Neuronal stem cell (in vitro differentiated cells): ENCODE measurements at regions not wholly inside any gene's neighbourhood (a gene's known extent, or its start where the extent isn't known, plus 50 kb on each side); places are given as distances from the start of the nearest gene placed in this dataset.

ENCODE experiments used
- DNase-seq: peaks from one replicate; pipeline ENCODE4 v3.0.0-alpha.2; 2013; ENCODE audit warnings: low spot score
- H2AFZ ChIP-seq: one replicate; pipeline ENCODE4 v1.6.1; 2013; ENCODE audit warnings: mild to moderate bottlenecking, low read length, inconsistent platforms
- H2AK5ac ChIP-seq: 2 replicates; pipeline ENCODE4 v1.6.1; 2013; ENCODE audit warnings: low read depth, mild to moderate bottlenecking, inconsistent platforms, low read length, moderate library complexity, mixed read lengths
- H2BK120ac ChIP-seq: 2 replicates; pipeline ENCODE4 v1.6.1; 2013; ENCODE audit warnings: low read depth, mild to moderate bottlenecking, inconsistent platforms, low read length, moderate library complexity, mixed read lengths
- H2BK12ac ChIP-seq: one replicate; pipeline ENCODE4 v1.6.1; 2013; ENCODE audit warnings: low read length, inconsistent platforms
- H2BK15ac ChIP-seq: 2 replicates; pipeline ENCODE4 v1.6.1; 2013; ENCODE audit warnings: mild to moderate bottlenecking, low read length, inconsistent platforms, mixed read lengths
- H2BK5ac ChIP-seq: one replicate; pipeline ENCODE4 v1.6.1; 2013; ENCODE audit warnings: inconsistent platforms, mild to moderate bottlenecking, low read length, moderate library complexity
- H3K14ac ChIP-seq: one replicate; pipeline ENCODE4 v1.6.1; 2013; ENCODE audit warnings: low read length, inconsistent platforms
- H3K18ac ChIP-seq: 2 replicates; pipeline ENCODE4 v1.6.1; 2013; ENCODE audit warnings: low read length, inconsistent platforms
- H3K23ac ChIP-seq: 2 replicates; pipeline ENCODE4 v1.6.1; 2013; ENCODE audit warnings: low read depth, mild to moderate bottlenecking, mixed read lengths, low read length, inconsistent platforms; ENCODE audit not compliant: poor library complexity
- H3K27ac ChIP-seq: replicated peaks from 3 replicates; pipeline ENCODE4 v1.5.1; 2013; ENCODE audit warnings: low read length, inconsistent platforms
- H3K27me3 ChIP-seq, 3 experiments: 2 replicates each; pipeline ENCODE4 v1.6.1; 2013; ENCODE audit warnings: low read length in 3 of 3, mild to moderate bottlenecking in 2 of 3, inconsistent platforms in 1 of 3, low read depth in 1 of 3, mixed read lengths in 1 of 3, moderate library complexity in 1 of 3; ENCODE audit not compliant: control insufficient read depth in 3 of 3, insufficient read depth in 3 of 3
- H3K36me3 ChIP-seq, 2 donors: replicated peaks in 1 of 2; 2 replicates each; pipeline ENCODE4 v1.6.1; 2013; ENCODE audit warnings: low read length in 2 of 2; ENCODE audit not compliant: control insufficient read depth in 2 of 2, insufficient read depth in 2 of 2
- H3K4ac ChIP-seq: 2 replicates; pipeline ENCODE4 v1.6.1; 2013; ENCODE audit warnings: inconsistent platforms, mild to moderate bottlenecking, low read length, moderate library complexity
- H3K4me1 ChIP-seq, 2 donors: 1 replicate in 1 of 2; 2 replicates in 1 of 2; pipeline ENCODE4 v1.6.1; 2013; ENCODE audit warnings: low read length in 2 of 2, low read depth in 1 of 2; ENCODE audit not compliant: control insufficient read depth in 2 of 2, insufficient read depth in 1 of 2
- H3K4me2 ChIP-seq: one replicate; pipeline ENCODE4 v1.6.1; 2013; ENCODE audit warnings: mild to moderate bottlenecking, low read length, inconsistent platforms; ENCODE audit not compliant: insufficient read depth, poor library complexity, severe bottlenecking
- H3K4me3 ChIP-seq, 2 donors: 2 replicates each; pipeline ENCODE4 v1.5.1; 2013; ENCODE audit warnings: low read length in 2 of 2, mild to moderate bottlenecking in 2 of 2, inconsistent platforms in 1 of 2, moderate library complexity in 1 of 2
- H3K79me1 ChIP-seq: one replicate; pipeline ENCODE4 v1.6.1; 2013; ENCODE audit warnings: low read depth, mild to moderate bottlenecking, inconsistent platforms, low read length, moderate library complexity
- H3K9ac ChIP-seq: one replicate; pipeline ENCODE4 v1.6.1; 2013; ENCODE audit warnings: mild to moderate bottlenecking, low read depth, low read length, inconsistent platforms; ENCODE audit not compliant: poor library complexity
- H3K9me3 ChIP-seq, 2 donors: replicated peaks in 1 of 2; 2 replicates each; pipeline versions ENCODE3 to v1.6.1; 2013; ENCODE audit warnings: low read length in 2 of 2, mild to moderate bottlenecking in 2 of 2, inconsistent platforms in 1 of 2, low read depth in 1 of 2, mixed read lengths in 1 of 2, moderate library complexity in 1 of 2; ENCODE audit not compliant: control insufficient read depth in 2 of 2, insufficient read depth in 1 of 2
- H4K8ac ChIP-seq: one replicate; pipeline ENCODE4 v1.6.1; 2013; ENCODE audit warnings: low read depth, mild to moderate bottlenecking, inconsistent platforms, low read length, moderate library complexity
- H4K91ac ChIP-seq: one replicate; pipeline ENCODE4 v1.6.1; 2013; ENCODE audit warnings: low read length, low read depth, mild to moderate bottlenecking, inconsistent platforms; ENCODE audit not compliant: poor library complexity
- WGBS, 2 donors: extraction: QIAGEN DNeasy Blood & Tissue Kit; methylation state at CpG; one replicate each; pipeline ENCODE4 v1.1.7; 2013; ENCODE audit warnings: missing lambda C conversion rate in 2 of 2, mixed read lengths in 1 of 2; ENCODE audit not compliant: insufficient read length in 2 of 2, insufficient replicate concordance in 1 of 2; ENCODE audit errors: extremely low coverage in 2 of 2; 5-methylcytosine and 5-hydroxymethylcytosine counted together

- Histone ChIP-seq H3K79me1 (no peaks in the 10 kb centered on the region), H4K8ac (no peak overlapping the region), H2BK12ac (no peak overlapping the region), H3K23ac (no peak overlapping the region), H3K18ac (no peak overlapping the region), H3K4me3 (no peak overlapping the region), H3K9me3 (no peaks in the 10 kb centered on the region), H3K27ac (no peak overlapping the region), H2AK5ac (no peak overlapping the region), H3K36me3 (no peaks in the 10 kb centered on the region), H3K27me3 (no peaks in the 10 kb centered on the region), H4K91ac (no peak overlapping the region), H3K14ac (no peak overlapping the region), H2AFZ (no peak overlapping the region), H3K4ac (no peak overlapping the region), H3K4me1 (peaks cover 0 to 1% of the 10 kb centered on the region in 2 donors), H2BK15ac (no peak overlapping the region), H2BK5ac (no peak overlapping the region), H3K4me2 (no peak overlapping the region), H3K9ac (no peak overlapping the region), H2BK120ac (no peak overlapping the region)
- no peak for DNase-seq
- WGBS, 2 donors: no CpG with 5 or more reads among the region's 2 CpGs
Measured at GRCh38 chr1:96363826-96364225, 357.8 kb upstream of the PTBP2 start.

- H4K91ac ChIP-seq: no peak overlapping the region
- no peaks in the 10 kb centered on the region for H3K79me1 ChIP-seq
- peaks cover 0 to 1% of the 10 kb centered on the region in 2 donors for H3K4me1 ChIP-seq
- no peak overlapping the region for H3K4me2 ChIP-seq
- no peaks in the 10 kb centered on the region for H3K9me3 ChIP-seq
- no peak for DNase-seq
- H3K14ac ChIP-seq: no peak overlapping the region
- no peaks in the 10 kb centered on the region for H3K36me3 ChIP-seq
- no peak overlapping the region for H2AFZ ChIP-seq
- H2BK12ac ChIP-seq: no peak overlapping the region
- no peak overlapping the region for H2BK5ac ChIP-seq
- no peak overlapping the region for H2AK5ac ChIP-seq
- H3K27ac ChIP-seq: no peak overlapping the region
- H4K8ac ChIP-seq: no peak overlapping the region
- H2BK120ac ChIP-seq: no peak overlapping the region
- H2BK15ac ChIP-seq: no peak overlapping the region
- H3K4me3 ChIP-seq: no peak overlapping the region
- H3K9ac ChIP-seq: no peak overlapping the region
- H3K27me3 ChIP-seq: no peaks in the 10 kb centered on the region
- H3K23ac ChIP-seq: no peak overlapping the region
- H3K18ac ChIP-seq: no peak overlapping the region
- H3K4ac ChIP-seq: no peak overlapping the region
Measured at GRCh38 chr1:96364576-96364975, 357.0 kb upstream of the PTBP2 start.

GRCh38 chr1:96365076-96365475 lies 356.5 kb upstream of the PTBP2 start:
- H2AK5ac ChIP-seq: no peak overlapping the region
- H3K23ac ChIP-seq: no peak overlapping the region
- no peaks in the 10 kb centered on the region for H3K9me3 ChIP-seq
- H3K36me3 ChIP-seq: no peaks in the 10 kb centered on the region
- no peaks in the 10 kb centered on the region for H3K79me1 ChIP-seq
- H2BK120ac ChIP-seq: no peak overlapping the region
- H3K27ac ChIP-seq: no peak overlapping the region
- H4K8ac ChIP-seq: no peak overlapping the region
- no peak overlapping the region for H3K4ac ChIP-seq
- no peaks in the 10 kb centered on the region for H3K27me3 ChIP-seq
- no peak overlapping the region for H2BK15ac ChIP-seq
- no peak overlapping the region for H3K9ac ChIP-seq
- H2BK5ac ChIP-seq: no peak overlapping the region
- no peak overlapping the region for H2BK12ac ChIP-seq
- no peak overlapping the region for H3K4me2 ChIP-seq
- no peak for DNase-seq
- H3K14ac ChIP-seq: no peak overlapping the region
- no peak overlapping the region for H2AFZ ChIP-seq
- H3K18ac ChIP-seq: no peak overlapping the region
- H3K4me1 ChIP-seq: peaks cover 0 to 1% of the 10 kb centered on the region in 2 donors
- WGBS, 2 donors: no CpG with 5 or more reads among the region's 1 CpG
- no peak overlapping the region for H4K91ac ChIP-seq
- no peak overlapping the region for H3K4me3 ChIP-seq

GRCh38 chr1:96365596-96366390 lies 355.8 kb upstream of the PTBP2 start:
- H4K91ac ChIP-seq: no peak overlapping the region

More at GRCh38 chr1:96365596-96366390, 355.8 kb upstream of the PTBP2 start:
- no peak overlapping the region for H3K4ac ChIP-seq
- no peak overlapping the region for H2AK5ac ChIP-seq
- H2AFZ ChIP-seq: no peak overlapping the region
- H4K8ac ChIP-seq: no peak overlapping the region
- H2BK5ac ChIP-seq: no peak overlapping the region
- no peak overlapping the region for H3K4me2 ChIP-seq
- H3K79me1 ChIP-seq: no peaks in the 10 kb centered on the region
- H3K14ac ChIP-seq: no peak overlapping the region
- H3K36me3 ChIP-seq: no peaks in the 10 kb centered on the region
- no peak overlapping the region for H2BK15ac ChIP-seq
- no CpG with 5 or more reads among the region's 3 CpGs for WGBS, 2 donors
- no peak overlapping the region for H3K9ac ChIP-seq
- H3K9me3 ChIP-seq: no peaks in the 10 kb centered on the region
- H3K27me3 ChIP-seq: no peaks in the 10 kb centered on the region
- no peak for DNase-seq
- H2BK120ac ChIP-seq: no peak overlapping the region
- H3K4me3 ChIP-seq: no peak overlapping the region
- peaks cover 0 to 1% of the 10 kb centered on the region in 2 donors for H3K4me1 ChIP-seq
- no peak overlapping the region for H3K23ac ChIP-seq
- no peak overlapping the region for H3K27ac ChIP-seq
- H2BK12ac ChIP-seq: no peak overlapping the region
- no peak overlapping the region for H3K18ac ChIP-seq
